OCI-LY3 (cell line): ENCODE measurements at regions not wholly inside any gene's neighbourhood (a gene's known extent, or its start where the extent isn't known, plus 50 kb on each side); places are given as distances from the start of the nearest gene placed in this dataset.

ENCODE experiments used
- CTCF ChIP-seq: fragments of 200-600, 300-600 bp; sonication (generic); IDR thresholded peaks from 2 replicates; pipeline ENCODE4 v1.5.1; 2014; ENCODE audit warnings: antibody characterized with exemption, low read length, low read depth
- EZH2phosphoT487 ChIP-seq: fragments of 200-600 bp; shearing (Covaris generic); IDR thresholded peaks from 2 replicates; pipeline ENCODE4 v1.6.1; 2018; ENCODE audit warnings: antibody characterized with exemption, mixed run types, low read depth

- no peak for TF ChIP-seq EZH2phosphoT487
- TF ChIP-seq CTCF = no peak
Observed at GRCh38 chr5:155767470-155767869, 559.5 kb upstream of the SGCD start.
